ENCODE measurements at regions not wholly inside any gene's neighbourhood (a gene's known extent, or its start where the extent isn't known, plus 50 kb on each side); places are given as distances from the start of the nearest gene placed in this dataset.

DNA sequence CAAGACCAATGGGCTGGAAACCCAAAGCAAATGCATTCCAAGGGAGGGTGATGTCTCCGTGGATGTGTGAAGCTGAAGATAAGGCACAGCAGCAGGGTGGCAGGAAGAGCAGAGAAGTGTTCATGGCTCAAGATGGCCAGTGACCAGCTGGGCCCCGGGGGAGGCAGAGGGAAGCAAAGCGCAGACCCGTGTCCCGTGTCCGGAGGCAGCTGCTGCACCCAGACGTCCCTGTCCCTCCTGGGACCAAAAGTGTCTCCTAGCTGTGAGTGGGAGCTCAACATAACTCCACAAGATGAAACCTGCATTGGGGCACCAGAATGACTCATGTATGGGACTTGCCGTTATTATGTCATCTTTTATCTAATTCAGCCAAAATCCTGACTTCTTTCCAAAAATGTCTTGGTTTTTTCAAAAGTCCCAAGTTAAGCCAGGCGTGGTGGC lies 118.2 kb downstream of the RIPK4 start:
- Histone ChIP-seq H3K27me3 (no peaks in the 10 kb centered on the region), H3K4me3 (no peak overlapping the region), H3K27ac (no peak overlapping the region), H3K4me1 (peaks cover 43% of the 10 kb centered on the region), H3K9me3 (no peaks in the 10 kb centered on the region), H3K36me3 (no peaks in the 10 kb centered on the region)
- TF ChIP-seq, protein P1, sequence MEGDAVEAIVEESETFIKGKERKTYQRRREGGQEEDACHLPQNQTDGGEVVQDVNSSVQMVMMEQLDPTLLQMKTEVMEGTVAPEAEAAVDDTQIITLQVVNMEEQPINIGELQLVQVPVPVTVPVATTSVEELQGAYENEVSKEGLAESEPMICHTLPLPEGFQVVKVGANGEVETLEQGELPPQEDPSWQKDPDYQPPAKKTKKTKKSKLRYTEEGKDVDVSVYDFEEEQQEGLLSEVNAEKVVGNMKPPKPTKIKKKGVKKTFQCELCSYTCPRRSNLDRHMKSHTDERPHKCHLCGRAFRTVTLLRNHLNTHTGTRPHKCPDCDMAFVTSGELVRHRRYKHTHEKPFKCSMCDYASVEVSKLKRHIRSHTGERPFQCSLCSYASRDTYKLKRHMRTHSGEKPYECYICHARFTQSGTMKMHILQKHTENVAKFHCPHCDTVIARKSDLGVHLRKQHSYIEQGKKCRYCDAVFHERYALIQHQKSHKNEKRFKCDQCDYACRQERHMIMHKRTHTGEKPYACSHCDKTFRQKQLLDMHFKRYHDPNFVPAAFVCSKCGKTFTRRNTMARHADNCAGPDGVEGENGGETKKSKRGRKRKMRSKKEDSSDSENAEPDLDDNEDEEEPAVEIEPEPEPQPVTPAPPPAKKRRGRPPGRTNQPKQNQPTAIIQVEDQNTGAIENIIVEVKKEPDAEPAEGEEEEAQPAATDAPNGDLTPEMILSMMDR (IDR thresholded peaks at IDR 0.05): no peak
- no peak for TF ChIP-seq EP300 (IDR thresholded peaks at IDR 0.05)
- TF ChIP-seq POLR2AphosphoS5 (IDR thresholded peaks at IDR 0.05): no peak
- 54% methylated on average over 9 of the region's 9 CpGs for WGBS
- no peak for DNase-seq (ENCODE audit: low spot score in 2 of 2)

DNA sequence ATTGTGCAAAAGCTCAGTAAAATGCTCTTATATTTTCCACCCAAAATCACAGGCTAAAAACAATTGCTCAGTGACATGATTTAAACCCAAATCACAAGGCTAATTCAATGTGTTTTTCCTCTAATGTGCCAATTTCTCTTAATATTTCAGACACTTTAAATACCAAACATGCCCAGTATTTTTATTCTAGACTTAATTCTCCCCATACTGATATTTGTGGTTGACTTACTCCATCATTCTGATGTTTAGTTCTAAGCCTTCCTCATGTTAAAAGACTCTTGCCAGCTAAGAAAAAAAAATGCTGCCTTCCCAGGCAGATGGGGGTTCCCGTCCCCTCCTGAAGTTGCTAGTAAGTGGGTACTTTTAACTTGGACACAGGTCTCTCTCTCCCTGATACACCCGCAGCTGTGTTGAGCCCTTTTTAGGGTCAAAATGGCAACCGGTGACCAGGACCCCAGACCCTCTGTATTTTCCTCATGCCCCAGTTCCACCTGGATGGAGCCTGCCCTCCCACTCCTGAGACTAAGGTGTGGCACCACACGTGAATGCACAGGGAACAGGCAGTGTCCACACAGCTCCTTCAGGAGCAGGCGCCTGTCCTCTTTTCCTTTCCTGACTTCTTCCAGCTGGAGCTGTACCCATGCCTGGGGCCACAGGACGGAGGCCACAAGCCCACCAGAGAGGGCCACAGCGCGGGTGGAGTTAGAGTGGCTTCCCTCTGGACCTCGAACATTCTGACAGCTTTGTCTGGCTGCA lies 118.9 kb downstream of the RIPK4 start:
- TF ChIP-seq EP300 (IDR thresholded peaks at IDR 0.05) (no peak), POLR2A (IDR thresholded peaks at IDR 0.05) (no peak), POLR2AphosphoS5 (IDR thresholded peaks at IDR 0.05) (no peak)
- TF ChIP-seq, protein P1 (IDR thresholded peaks at IDR 0.05): no peak
- no peak for DNase-seq (ENCODE audit: low spot score in 2 of 2)
- WGBS: 86% methylated on average over 9 of the region's 9 CpGs
- Histone ChIP-seq H3K4me1 (peaks cover 39% of the 10 kb centered on the region), H3K27ac (no peak overlapping the region), H3K9me3 (no peaks in the 10 kb centered on the region), H3K36me3 (no peaks in the 10 kb centered on the region), H3K27me3 (no peaks in the 10 kb centered on the region), H3K4me3 (no peak overlapping the region)

DNA sequence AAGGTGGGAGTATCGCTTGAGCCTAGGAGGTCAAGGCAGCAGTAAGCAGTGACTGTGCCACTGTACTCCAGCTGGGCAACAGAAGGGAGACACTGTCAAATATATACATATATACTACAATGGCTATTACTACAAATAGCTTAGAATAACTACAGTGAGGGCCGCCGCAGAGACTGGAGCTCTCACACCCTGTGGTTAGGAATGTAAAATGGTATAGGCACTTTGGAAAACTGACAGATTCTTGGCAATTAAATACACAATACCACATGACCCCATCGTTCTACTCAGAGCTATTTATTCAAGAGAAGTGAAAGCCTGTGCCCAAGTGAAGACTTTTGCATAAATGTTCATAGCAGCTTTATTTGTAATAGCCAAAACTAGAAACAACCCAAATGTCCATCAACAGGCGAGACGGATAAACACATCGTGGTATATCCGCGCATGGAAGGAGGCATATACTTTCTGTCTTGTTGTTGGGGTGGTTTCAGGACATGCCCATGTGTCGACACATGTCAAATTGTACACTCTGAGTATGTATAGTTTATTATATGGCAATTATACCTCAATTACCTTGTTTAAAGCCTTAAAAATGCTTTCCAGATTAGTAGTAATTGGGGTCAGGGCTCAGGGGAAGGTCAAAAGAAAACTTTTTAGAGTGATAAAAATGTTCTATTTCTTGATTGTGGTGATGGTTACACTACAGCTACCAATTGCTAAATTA lies 123.4 kb downstream of the RIPK4 start:
- H3K4me3 ChIP-seq: no peak overlapping the region
- 71% methylated on average over 10 of the region's 10 CpGs for WGBS
- TF ChIP-seq POLR2AphosphoS5 (IDR thresholded peaks at IDR 0.05): no peak
- TF ChIP-seq EP300 (IDR thresholded peaks at IDR 0.05): no peak
- TF ChIP-seq, protein P1 (IDR thresholded peaks at IDR 0.05): no peak
- TF ChIP-seq POLR2A (IDR thresholded peaks at IDR 0.05): no peak

DNA sequence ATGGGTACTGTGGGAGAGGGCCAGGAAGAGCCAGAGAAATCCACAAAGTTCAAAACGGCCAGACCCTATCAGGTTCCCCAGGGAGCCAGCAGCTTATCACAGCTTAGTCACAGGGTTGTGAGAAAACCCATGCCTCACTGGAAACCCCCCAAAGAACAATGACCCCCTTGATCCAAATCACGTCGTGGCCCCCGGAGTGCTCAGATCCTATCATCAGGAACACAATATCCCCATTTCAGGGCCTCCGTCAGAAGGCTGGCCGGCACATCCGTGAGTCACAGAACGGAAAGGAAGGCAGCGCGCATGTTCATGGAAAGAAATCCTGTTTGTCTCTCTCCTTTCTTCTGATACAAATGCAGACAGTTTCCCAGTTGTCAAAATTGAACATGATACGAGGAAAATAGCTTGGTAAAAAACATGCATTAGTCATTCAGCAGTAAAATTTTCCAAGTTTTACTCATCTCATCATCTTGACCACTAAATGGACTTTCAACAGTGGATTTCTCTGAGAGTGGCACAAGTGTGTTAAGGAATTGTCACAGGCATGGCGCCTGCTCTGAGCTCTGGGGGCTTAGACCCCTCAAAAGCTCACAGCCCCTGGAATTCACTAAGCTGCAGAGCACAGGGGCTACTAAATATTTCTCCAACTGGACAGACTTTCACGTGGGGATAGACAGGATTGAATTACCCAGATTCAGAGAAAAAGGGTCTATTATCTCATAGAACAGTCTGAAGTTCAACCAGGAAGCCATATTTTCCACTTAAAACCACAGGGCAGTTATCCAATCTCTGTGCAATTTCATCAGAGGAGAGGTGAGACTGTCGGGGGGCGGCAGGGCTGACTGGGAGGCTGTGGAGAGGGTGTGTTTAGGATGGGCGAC lies 124.8 kb downstream of the RIPK4 start:
- H3K27me3 ChIP-seq: no peaks in the 10 kb centered on the region
- no peaks in the 10 kb centered on the region for H3K36me3 ChIP-seq
- 29% methylated on average over 16 of the region's 16 CpGs for WGBS
- H3K27ac ChIP-seq: peak overlapping the region; percentile 78
- H3K4me3 ChIP-seq: no peak overlapping the region
- no peak for TF ChIP-seq POLR2AphosphoS5 (IDR thresholded peaks at IDR 0.05)
- TF ChIP-seq, protein P1 (IDR thresholded peaks at IDR 0.05): no peak
- TF ChIP-seq EP300 (IDR thresholded peaks at IDR 0.05): no peak
- TF ChIP-seq POLR2A (IDR thresholded peaks at IDR 0.05): no peak
- H3K9me3 ChIP-seq: no peaks in the 10 kb centered on the region
- peaks cover 24% of the 10 kb centered on the region for H3K4me1 ChIP-seq
- DNase-seq (ENCODE audit: low spot score in 2 of 2): peak in 1 of 2 donors; percentile 83

More for the DNA sequence above, 123.4 kb downstream of the RIPK4 start:
- Histone ChIP-seq H3K27me3 (no peaks in the 10 kb centered on the region), H3K9me3 (no peaks in the 10 kb centered on the region), H3K4me1 (peaks cover 28% of the 10 kb centered on the region), H3K27ac (no peak overlapping the region), H3K36me3 (no peaks in the 10 kb centered on the region)
- DNase-seq (ENCODE audit: low spot score in 2 of 2): peak in 1 of 2 donors; percentile 32

Data from suprapubic skin (tissue), 4 donors.